Astrocyte (in vitro differentiated cells and primary cell): ENCODE measurements at regions not wholly inside any gene's neighbourhood (a gene's known extent, or its start where the extent isn't known, plus 50 kb on each side); places are given as distances from the start of the nearest gene placed in this dataset.

Source experiments
- DNase-seq: peaks from one replicate; pipeline ENCODE4 v3.0.0-alpha.2; 2010; ENCODE audit warnings: low read depth
- FAIRE-seq: peaks from 2 replicates; lab custom pipeline; 2011; peaks lifted over from hg19 to GRCh38; lab: Jason Lieb, UNC
- H2AFZ ChIP-seq: 2 replicates; pipeline ENCODE4 v1.6.0; 2012; ENCODE audit warnings: low read depth, low read length, inconsistent platforms
- H3K27ac ChIP-seq: 2 replicates; pipeline ENCODE4 v1.5.1; 2011; ENCODE audit warnings: low read depth, low read length, inconsistent platforms
- H3K27me3 ChIP-seq: 2 replicates; pipeline ENCODE4 v1.6.0; 2011; ENCODE audit warnings: low read length, inconsistent platforms; ENCODE audit not compliant: insufficient read depth
- H3K36me3 ChIP-seq: 2 replicates; pipeline ENCODE4 v1.5.1; 2011; ENCODE audit warnings: low read length, inconsistent platforms; ENCODE audit not compliant: insufficient read depth
- H3K4me1 ChIP-seq: 2 replicates; pipeline ENCODE4 v1.5.1; 2011; ENCODE audit warnings: low read length, inconsistent platforms; ENCODE audit not compliant: insufficient read depth
- H3K4me2 ChIP-seq: 2 replicates; pipeline ENCODE4 v1.6.0; 2012; ENCODE audit warnings: low read length, inconsistent platforms
- H3K4me3 ChIP-seq: 2 replicates; pipeline ENCODE4 v1.5.1; 2011; ENCODE audit warnings: low read depth, mild to moderate bottlenecking, low read length, inconsistent platforms; ENCODE audit not compliant: insufficient read depth
- H3K79me2 ChIP-seq: 2 replicates; pipeline ENCODE4 v1.6.0; 2012; ENCODE audit warnings: mild to moderate bottlenecking, low read length, inconsistent platforms; ENCODE audit not compliant: insufficient read depth
- H3K9ac ChIP-seq: 2 replicates; pipeline ENCODE4 v1.6.0; 2012; ENCODE audit warnings: mild to moderate bottlenecking, low read length, inconsistent platforms
- H3K9me3 ChIP-seq: 2 replicates; pipeline ENCODE4 v1.5.1; 2012; ENCODE audit warnings: low read depth, mild to moderate bottlenecking, low read length, inconsistent platforms; ENCODE audit not compliant: insufficient read depth
- H4K20me1 ChIP-seq: 2 replicates; pipeline ENCODE4 v1.6.0; 2012; ENCODE audit warnings: low read length, inconsistent platforms; ENCODE audit not compliant: insufficient read depth
- H3K27ac Mint-ChIP-seq: one replicate; pipeline ENCODE4 v1.8.0; 2021; ENCODE audit warnings: mild to moderate bottlenecking, mixed read lengths; ENCODE audit not compliant: unreplicated experiment
- H3K27me3 Mint-ChIP-seq: one replicate; pipeline ENCODE4 v1.8.0; 2021; ENCODE audit warnings: low read depth, mixed read lengths; ENCODE audit not compliant: unreplicated experiment
- H3K36me3 Mint-ChIP-seq: one replicate; pipeline ENCODE4 v1.8.0; 2021; ENCODE audit warnings: low read depth, mixed read lengths; ENCODE audit not compliant: unreplicated experiment
- H3K4me1 Mint-ChIP-seq: one replicate; pipeline ENCODE4 v1.8.0; 2021; ENCODE audit warnings: low read depth, mixed read lengths; ENCODE audit not compliant: unreplicated experiment
- H3K4me3 Mint-ChIP-seq: one replicate; pipeline ENCODE4 v1.8.0; 2021; ENCODE audit warnings: mild to moderate bottlenecking, moderate library complexity, mixed read lengths; ENCODE audit not compliant: unreplicated experiment
- H3K9me3 Mint-ChIP-seq: one replicate; pipeline ENCODE4 v1.8.0; 2021; ENCODE audit warnings: mild to moderate bottlenecking, mixed read lengths; ENCODE audit not compliant: unreplicated experiment
- EZH2 ChIP-seq: IDR thresholded peaks from 2 replicates; pipeline ENCODE4 v1.6.1; 2012; ENCODE audit warnings: mild to moderate bottlenecking, low read length, inconsistent platforms; ENCODE audit not compliant: insufficient read depth
- TF ChIP-seq, protein P1 (sequence below): IDR thresholded peaks from 2 replicates; pipeline ENCODE4 v1.5.1; 2011; ENCODE audit warnings: low read depth, mild to moderate bottlenecking, inconsistent platforms, low read length, moderate library complexity; ENCODE audit not compliant: insufficient read depth

DNA sequence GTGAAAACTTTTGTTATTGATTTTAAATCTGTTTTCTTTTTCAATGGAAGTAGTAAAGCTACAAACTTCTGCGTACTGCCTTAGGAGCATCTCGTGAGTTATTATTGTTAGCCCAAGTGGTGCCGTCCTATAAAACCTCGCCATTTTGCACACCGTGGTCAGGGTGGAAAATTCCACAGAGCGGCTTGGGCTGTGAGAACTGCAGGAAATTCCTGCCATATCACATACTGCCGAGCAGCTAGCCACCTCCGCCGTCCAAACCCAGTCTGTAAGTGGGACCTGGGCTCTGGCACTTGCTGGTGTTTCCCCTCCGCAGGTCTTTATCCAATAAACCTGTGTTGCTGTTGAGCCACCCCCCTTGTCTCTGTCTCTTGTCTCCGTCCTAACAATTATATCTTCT, 88.0 kb upstream of the POU2AF2 start:
- Histone ChIP-seq H3K79me2 (no peaks in the 10 kb centered on the region), H3K9ac (no peak overlapping the region), H3K4me1 (no peaks in the 10 kb centered on the region), H4K20me1 (no peaks in the 10 kb centered on the region), H2AFZ (no peak overlapping the region), H3K36me3 (no peaks in the 10 kb centered on the region), H3K4me3 (no peak overlapping the region), H3K4me2 (no peak overlapping the region), H3K27ac (no peak overlapping the region), H3K9me3 (no peaks in the 10 kb centered on the region), H3K27me3 (no peaks in the 10 kb centered on the region)
- Mint-ChIP-seq H3K4me3 (no peak overlapping the region), H3K9me3 (no peaks in the 10 kb centered on the region), H3K4me1 (no peaks in the 10 kb centered on the region), H3K36me3 (no peaks in the 10 kb centered on the region), H3K27ac (no peak overlapping the region), H3K27me3 (no peaks in the 10 kb centered on the region)
- no peak for FAIRE-seq
- no peak for TF ChIP-seq EZH2
- TF ChIP-seq, protein P1, sequence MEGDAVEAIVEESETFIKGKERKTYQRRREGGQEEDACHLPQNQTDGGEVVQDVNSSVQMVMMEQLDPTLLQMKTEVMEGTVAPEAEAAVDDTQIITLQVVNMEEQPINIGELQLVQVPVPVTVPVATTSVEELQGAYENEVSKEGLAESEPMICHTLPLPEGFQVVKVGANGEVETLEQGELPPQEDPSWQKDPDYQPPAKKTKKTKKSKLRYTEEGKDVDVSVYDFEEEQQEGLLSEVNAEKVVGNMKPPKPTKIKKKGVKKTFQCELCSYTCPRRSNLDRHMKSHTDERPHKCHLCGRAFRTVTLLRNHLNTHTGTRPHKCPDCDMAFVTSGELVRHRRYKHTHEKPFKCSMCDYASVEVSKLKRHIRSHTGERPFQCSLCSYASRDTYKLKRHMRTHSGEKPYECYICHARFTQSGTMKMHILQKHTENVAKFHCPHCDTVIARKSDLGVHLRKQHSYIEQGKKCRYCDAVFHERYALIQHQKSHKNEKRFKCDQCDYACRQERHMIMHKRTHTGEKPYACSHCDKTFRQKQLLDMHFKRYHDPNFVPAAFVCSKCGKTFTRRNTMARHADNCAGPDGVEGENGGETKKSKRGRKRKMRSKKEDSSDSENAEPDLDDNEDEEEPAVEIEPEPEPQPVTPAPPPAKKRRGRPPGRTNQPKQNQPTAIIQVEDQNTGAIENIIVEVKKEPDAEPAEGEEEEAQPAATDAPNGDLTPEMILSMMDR: no peak
- no peak for DNase-seq

DNA sequence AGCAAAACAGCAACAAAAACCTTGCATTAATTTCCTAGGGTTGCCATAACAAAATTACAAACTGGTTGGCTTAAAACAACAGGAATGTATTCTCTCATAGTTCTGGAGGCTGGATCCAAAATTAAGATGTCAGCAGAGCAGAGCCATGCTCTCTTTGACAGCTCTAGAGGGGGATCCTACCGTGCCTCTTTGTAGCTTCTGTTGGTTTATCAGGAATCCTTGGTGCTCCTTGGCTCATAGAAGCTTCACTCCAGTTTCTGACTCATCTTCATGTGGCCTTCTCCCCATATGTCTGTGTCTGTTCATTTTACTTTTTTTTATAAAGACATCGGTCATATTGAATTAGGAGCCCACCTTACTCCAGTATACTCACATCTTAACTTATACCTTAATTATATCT, 90.5 kb upstream of the POU2AF2 start:
- H4K20me1 ChIP-seq: no peaks in the 10 kb centered on the region
- H3K4me3 ChIP-seq: no peak overlapping the region
- H3K4me1 ChIP-seq: no peaks in the 10 kb centered on the region
- H3K4me1 Mint-ChIP-seq: no peaks in the 10 kb centered on the region
- no peaks in the 10 kb centered on the region for H3K36me3 Mint-ChIP-seq
- H3K9ac ChIP-seq: no peak overlapping the region
- H3K36me3 ChIP-seq: no peaks in the 10 kb centered on the region
- H3K9me3 ChIP-seq: no peaks in the 10 kb centered on the region
- no peak overlapping the region for H3K4me3 Mint-ChIP-seq
- no peaks in the 10 kb centered on the region for H3K27me3 ChIP-seq
- TF ChIP-seq EZH2: no peak
- TF ChIP-seq, protein P1: no peak
- H3K4me2 ChIP-seq: no peak overlapping the region
- no peaks in the 10 kb centered on the region for H3K27me3 Mint-ChIP-seq
- no peaks in the 10 kb centered on the region for H3K79me2 ChIP-seq
- H3K27ac ChIP-seq: no peak overlapping the region
- no peak for DNase-seq
- no peaks in the 10 kb centered on the region for H3K9me3 Mint-ChIP-seq
- no peak overlapping the region for H2AFZ ChIP-seq
- no peak overlapping the region for H3K27ac Mint-ChIP-seq
- no peak for FAIRE-seq

DNA sequence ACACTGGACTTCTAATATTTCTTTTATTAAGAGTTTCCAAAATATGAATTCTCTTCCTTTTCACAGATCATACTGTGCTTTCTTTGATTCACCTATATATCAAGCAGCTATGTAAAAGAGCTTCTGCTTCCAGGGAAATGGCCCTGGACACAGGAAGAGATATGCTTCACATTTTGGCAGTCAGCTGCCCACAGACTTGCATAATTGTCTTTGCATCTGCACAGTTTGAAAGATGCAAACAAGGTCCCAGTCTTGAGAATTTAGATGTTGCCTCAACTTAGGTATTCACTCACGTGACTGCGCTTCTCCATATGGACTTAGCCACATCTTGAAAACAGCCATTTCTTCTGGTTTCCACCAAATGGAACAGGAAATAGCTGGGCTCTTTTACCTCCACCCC, 92.3 kb upstream of the POU2AF2 start:
- FAIRE-seq (no peak), DNase-seq (no peak)
- Histone ChIP-seq H3K4me1 (no peaks in the 10 kb centered on the region), H2AFZ (no peak overlapping the region), H3K4me3 (no peak overlapping the region), H3K9ac (no peak overlapping the region), H3K4me2 (no peak overlapping the region), H3K36me3 (no peaks in the 10 kb centered on the region), H3K27me3 (no peaks in the 10 kb centered on the region), H3K79me2 (no peaks in the 10 kb centered on the region), H3K9me3 (no peaks in the 10 kb centered on the region), H4K20me1 (no peaks in the 10 kb centered on the region), H3K27ac (no peak overlapping the region)
- Mint-ChIP-seq H3K27me3 (no peaks in the 10 kb centered on the region), H3K36me3 (no peaks in the 10 kb centered on the region), H3K4me3 (no peak overlapping the region), H3K4me1 (peaks cover 3% of the 10 kb centered on the region), H3K9me3 (no peaks in the 10 kb centered on the region), H3K27ac (no peak overlapping the region)
- no peak for TF ChIP-seq EZH2
- TF ChIP-seq, protein P1: no peak
